T-helper 22 cell (primary cell): ENCODE measurements at regions not wholly inside any gene's neighbourhood (a gene's known extent, or its start where the extent isn't known, plus 50 kb on each side); places are given as distances from the start of the nearest gene placed in this dataset.

ENCODE experiments used
- DNase-seq: peaks from one replicate; pipeline ENCODE4 v3.0.0-alpha.2; 2020; ENCODE audit warnings: low read depth

DNA sequence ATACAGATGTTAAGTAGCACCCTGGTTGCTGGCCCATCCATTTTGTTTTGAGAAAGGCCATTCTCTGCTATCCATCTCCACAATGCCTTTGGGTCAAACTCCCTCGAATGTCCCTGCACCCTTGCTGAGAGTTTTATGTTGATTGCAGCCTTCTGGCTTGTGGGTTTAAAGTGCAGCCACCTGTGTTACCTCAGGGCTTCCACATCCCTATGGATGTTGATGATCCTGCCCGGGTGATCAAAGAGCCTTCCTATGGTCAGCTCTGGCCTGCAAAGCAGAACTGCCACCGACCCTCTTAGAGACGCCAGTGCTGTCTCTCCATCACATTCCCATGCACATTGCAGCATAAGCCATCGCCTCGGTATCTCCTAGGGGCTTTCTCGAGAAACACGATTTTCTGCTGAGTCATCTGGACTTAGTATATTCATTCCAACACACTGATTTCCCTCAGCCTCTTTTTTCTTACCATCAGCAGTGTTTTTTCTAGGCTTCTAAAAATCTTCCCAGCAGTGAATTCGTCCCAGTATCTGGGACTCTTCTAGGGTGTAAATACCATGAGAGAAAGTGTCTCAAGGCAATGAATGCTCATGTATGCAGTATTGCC, 585.7 kb upstream of the TMEM132C start:
- no peak for DNase-seq

DNA sequence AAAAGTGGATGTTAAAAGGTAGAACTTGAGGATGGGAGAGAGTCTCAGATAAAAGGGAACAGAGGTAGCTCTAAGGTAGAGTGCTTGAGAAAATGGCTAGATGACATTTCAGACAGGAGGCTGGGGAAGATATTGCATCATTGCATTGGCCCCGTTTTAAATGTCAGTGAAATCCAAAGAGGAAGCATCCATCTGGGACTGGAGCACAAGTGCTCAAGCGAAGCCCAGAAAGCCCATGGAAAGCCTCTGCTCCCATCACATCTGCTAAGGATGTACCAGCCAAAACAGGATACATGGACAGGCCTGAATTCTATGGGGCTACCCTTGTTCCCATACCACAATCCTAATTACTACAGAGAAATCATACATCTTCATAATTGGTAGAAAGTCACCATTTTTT, 581.5 kb upstream of the TMEM132C start:
- no peak for DNase-seq

DNA sequence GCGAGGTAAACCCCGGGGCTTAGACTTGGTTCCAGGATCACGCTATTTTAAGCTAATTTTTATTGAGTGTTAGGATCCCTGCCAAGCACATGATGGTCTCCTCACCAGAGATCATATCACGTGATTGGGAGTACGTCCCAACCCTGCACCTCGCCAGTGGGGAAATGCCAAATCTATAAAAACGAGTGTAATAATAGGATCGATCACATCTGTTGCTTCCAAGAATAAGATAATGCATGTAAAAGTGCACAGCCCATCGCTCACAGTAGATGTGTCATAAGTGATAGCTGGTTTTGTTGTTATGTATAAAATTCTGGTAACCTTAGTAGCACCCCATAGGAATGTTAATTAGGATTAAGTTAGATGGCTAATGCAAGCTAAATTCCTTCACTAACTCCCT, 581.0 kb upstream of the TMEM132C start:
- no peak for DNase-seq

DNA sequence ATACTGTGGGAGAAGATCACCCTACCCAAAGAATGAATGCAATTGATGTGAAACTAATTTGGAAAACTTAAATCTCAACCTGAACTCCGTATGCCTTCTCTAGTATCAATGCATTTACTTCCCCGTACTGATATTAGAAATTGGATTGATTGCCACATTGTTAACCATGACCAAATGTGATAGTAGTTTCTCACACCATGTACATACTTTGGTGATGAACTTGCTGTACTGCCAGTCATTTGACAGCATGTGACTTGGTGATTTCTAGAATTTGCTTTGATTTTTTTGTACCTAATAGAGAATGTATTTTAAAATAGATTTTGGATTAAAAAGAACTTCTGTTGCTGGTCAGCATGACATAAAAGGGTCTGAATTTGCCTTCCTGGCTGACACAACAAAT, 579.8 kb upstream of the TMEM132C start:
- DNase-seq: no peak

DNA sequence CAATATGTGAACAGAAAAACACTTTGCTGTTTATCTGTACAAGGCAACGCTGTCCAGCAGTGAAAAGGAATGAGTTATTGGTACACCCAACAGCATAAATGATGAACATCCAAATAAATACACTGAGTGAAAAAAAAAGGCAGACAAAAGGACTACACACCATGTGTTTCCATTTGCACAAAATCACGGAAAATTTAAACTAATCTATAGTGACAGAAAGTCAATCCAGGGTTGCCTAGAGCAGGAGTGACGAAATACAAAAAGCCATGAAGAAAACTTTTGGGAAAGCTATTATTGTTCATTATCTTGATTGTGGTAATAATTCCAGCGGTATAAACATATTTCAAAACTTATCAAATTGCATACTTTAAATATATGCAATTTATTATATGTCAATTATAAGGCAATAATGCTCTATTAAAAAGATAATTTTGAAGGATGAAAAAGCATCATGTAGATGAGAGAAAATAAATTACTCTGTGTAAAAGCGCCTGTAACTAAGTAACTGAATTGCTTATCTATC, 578.0 kb upstream of the TMEM132C start:
- DNase-seq: no peak

DNA sequence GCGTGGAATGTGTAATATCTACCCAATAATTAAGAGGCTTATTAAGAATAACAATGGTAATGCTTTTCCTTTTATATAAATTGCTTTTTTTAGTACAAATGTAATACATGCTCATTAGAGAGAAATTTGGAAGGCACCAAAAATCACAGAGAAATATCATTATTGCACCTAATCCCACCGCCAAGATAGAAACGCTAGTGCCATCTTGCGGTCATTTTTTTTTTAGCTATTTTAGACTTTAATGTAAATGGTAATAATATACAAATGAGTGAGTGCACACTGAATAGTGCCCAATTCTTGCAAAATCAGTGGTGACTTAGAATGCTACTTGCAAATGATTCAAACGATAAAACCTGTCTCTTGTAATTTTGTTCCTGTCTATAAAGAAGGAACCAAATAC, 576.8 kb upstream of the TMEM132C start:
- no peak for DNase-seq

DNA sequence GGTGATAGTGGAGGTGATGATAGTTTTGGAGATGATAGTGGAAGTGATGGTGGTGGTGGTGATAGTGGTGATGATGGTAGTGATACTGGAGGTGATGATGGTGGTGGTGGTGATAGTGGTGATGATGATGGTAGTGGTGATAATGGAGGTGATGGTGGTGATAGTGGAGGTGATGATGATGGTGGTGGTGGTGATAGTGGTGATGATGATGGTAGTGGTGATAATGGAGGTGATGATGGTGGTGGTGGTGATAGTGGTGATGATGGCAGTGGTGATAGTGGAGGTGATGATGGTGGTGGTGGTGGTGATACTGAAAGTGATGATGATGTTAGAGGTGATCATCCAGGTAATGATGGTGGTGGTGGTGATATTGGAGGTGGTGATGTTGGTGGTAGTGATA, 570.0 kb upstream of the TMEM132C start:
- no peak for DNase-seq

DNA sequence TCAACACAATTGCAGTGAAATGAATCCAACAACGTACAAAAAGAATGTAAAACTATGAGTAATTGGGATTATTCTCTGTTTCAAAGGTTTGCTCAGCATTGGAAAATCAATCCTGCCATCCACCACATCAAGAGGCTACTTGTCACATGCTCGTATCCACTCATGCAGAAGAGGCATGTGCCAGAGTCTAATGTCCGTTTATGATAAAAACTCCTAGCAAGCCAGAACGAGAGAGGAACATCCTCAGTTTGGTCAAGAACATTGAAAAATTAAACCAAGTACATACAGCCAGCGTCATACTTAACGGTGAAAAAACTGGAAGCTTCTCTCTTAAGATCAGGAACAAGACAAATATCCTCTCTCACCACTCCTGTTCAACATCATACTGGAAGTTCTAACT, 563.9 kb upstream of the TMEM132C start:
- no peak for DNase-seq

DNA sequence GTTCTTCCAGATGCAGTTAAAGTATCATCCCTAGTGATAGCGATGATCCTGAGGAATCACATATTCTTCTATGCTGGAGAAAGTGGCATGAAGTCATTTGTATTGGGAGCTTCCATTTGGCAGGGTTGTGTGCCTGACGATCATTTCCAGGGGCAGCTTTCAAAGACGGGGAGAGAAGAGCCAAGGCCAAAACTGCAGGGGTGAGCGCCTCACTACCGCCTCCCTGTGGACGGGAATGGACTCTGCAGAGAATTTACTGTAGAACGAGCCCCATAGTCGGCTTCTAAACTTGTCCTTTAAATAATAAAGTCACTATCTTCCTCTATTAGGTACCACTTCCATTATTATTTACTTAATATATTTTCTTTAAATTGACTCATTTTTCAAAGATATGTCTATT, 555.9 kb upstream of the TMEM132C start:
- DNase-seq: no peak

DNA sequence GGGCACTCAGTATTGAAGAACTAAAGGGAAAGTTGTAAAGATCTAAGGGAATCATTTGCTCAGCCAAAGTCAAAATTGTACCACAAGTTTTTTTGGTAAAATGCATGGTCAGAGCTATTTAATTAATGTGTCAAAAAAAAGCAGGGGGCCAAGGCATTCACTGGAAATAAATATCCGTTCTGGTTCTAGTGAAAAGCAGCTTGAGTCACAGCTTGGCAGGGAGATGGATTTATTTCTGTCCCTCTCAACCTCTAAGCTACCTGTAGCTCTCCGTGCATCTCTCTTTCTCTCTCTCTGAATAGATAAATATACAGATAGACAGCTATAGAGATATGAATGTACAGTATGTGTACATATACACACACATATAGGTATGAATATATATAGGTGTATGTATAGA, 554.4 kb upstream of the TMEM132C start:
- DNase-seq: no peak

DNA sequence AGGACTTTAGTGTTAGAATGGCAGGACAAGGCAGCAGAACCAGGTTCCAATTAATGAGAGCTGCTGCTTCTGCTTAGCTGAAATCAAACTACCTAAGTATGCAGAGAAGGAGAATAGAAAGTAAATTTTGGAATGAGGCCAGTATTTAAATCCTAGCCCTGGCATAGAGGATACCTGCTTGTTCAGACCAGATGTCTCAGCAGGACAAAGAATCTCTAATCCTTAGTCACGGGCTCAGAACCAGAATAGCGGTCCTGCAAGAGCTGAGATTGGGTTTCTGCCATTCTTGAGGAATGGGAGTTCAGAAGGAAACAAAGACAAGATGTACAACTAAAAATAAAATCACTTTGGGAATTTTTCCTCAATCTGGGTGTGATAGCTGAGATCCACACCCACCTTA, 550.8 kb upstream of the TMEM132C start:
- no peak for DNase-seq

DNA sequence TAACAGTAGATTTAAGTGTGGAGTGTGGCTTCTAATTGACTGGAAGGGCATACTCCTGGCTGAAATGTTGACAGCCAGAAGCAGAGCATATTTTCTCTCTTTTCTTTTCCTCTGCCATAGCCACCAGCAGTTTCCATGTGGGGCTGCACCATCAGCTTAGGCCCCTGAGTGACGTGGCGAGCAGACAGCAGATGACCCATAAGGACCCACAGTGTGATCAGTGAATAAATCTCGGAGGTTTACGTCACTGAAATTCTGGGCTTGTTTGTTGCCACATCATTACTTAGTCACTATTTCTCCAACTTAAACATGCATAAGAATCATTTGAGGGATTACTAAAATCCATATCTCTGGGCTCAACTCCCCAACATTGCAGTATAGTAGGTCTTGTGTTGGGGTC, 549.7 kb upstream of the TMEM132C start:
- DNase-seq: no peak

DNA sequence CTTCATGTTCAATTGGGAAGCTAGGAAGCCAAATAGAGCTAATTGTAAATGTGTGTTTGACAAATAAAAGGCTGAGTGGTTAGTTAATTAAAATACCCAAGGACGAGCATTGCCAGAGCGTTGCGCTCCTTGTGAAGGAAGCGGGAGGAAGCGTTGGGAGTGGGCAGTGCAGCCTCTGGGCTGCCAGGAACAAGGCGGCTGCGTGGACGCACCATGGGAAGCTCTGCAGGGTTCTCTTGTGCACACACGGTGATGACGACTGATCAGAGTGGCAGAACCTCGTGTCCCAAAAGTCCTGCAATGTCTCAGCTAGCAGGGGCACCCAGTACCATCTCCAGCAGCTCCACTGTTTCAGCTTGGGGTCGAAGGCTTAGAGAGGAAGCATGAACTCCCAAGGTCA, 546.6 kb upstream of the TMEM132C start:
- no peak for DNase-seq

DNA sequence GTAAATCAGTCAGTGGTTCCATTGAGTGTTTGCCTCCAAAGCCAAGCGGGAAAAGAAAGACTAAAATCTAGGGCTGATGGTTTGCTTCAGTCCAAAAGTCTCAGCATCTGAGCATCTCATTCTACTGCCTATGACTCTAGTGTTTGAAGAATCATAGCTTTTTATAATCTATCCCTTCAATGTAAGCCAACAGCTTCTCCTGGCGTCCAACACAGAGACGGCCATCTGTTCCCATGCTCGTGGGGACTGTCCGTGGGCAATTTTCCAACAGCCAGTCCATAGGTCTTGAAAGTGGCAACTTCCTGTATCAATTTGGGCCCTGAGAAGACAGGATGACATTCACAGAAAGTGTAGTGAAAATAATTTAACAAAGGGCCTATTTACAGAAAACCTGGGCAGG, 544.4 kb upstream of the TMEM132C start:
- no peak for DNase-seq

DNA sequence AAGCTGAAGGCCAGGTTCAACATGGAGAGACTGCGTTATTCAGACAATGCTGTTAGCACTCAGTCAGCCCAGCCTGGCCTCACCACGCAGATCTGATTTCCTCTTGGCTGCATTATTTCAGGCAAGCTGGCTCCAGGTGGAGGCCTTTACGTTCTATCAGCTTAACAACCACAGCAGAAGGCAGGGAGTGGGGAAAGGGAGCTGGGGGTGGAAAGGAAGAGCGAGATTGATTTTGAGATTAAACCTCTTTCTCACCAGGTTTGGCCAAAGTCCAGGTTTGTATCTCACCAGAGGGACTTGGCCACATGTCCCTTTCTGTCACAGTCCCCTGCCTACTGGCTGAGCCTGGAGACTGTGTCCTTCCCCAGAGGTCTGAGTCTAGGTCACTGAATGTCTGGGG, 543.7 kb upstream of the TMEM132C start:
- DNase-seq: no peak

DNA sequence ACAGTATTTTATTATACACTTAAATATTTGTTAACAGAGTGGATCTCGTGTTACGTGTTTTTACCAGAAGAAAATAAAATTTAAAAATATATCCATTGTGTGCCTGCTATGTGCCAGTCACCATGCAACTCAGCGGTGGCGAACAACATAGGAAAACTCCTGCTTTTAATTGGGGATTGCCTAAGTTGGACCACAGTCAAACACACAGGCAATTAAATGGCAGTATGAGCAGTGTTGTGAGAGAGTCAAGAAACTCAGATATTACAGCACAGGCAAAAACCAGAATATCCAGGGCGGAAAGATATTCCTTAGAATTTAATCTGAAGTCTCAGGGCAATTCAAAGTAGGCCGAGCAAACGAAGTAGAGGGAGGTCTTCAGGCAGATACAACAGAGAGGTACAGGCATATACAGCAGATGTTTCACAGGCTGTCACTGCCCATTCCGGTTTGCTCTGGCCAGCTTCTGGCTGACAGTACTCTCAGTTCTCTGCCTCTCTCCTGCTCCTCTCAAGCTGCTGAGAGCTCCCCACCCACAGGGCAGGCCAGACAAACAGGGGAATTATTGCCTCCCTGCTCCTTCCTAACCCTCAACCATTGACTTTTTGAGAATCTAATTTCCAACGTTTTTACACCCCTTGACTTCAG, 540.2 kb upstream of the TMEM132C start:
- DNase-seq: no peak

DNA sequence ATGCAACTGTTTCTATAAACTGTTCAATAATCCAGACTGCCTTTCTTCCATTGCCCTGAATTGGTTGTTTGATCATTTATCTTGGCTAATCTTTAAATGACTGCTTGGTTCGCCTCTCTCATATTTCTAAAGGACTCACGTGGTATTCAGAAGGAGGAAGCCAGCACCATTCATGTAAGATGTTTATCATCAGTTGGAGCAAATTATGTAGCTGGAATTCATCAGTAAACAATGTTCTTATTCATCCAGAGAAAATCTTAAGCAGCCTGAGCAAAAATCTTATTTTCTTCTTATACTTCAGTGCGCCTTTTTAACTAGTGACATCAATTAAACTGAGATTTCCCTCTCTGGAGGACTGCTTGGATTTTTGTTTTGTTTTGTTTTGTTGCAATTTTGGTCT, 538.7 kb upstream of the TMEM132C start:
- DNase-seq: no peak

DNA sequence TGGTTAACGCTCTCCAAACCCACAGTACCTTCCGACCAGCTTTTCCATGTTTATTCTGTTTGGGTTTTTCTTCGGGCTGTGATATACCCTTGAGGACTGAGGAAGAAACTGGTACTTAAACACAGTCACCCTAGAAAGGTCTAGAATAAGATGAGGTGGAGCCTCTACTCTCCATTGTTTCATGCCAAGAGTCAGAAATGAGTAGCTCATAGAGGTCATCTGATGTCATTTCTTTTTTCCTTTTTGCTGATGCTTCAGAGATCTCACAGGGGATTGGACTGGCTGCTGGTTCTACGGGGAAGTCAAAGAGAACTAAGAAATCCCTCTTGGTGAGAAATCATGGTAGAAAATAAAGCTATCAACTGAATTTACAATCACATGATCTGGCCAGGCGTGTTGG, 538.2 kb upstream of the TMEM132C start:
- no peak for DNase-seq

DNA sequence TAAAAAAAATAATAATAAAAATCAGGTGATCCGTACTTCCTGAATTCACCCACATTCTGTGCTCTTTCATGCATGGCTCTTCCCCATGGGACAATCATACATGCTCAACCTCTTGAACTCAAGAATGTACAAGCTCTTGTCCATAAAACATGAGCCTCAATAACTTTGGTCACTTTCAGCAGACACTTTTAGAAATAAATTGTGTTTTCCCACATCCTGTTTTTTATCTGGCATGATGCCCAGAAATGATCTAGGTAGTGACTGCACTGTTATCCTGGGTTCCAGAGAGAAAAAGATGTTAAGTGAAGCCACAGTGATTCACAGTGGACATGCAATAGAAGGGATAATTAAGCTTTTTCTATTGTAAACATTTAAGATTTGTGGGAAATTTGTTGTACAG, 537.6 kb upstream of the TMEM132C start:
- no peak for DNase-seq

DNA sequence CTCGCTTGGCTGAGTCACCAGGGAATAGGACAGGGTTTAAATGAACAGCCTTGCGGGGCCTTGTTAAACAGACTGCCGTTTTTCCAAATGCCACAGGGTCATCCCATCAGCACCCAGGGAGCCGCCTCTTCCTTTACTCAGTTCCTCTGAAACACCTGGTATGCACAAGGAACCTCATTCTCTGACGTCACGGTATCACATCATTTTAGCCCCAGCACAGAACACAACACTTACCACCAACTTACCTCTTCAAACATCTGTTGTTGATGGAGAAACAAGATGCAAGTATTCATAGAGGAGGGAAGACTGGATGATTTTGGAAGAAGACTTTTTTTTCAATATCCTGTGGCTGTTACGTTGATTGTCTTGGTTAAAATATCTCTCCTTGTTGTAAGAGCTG, 535.3 kb upstream of the TMEM132C start:
- DNase-seq: no peak

DNA sequence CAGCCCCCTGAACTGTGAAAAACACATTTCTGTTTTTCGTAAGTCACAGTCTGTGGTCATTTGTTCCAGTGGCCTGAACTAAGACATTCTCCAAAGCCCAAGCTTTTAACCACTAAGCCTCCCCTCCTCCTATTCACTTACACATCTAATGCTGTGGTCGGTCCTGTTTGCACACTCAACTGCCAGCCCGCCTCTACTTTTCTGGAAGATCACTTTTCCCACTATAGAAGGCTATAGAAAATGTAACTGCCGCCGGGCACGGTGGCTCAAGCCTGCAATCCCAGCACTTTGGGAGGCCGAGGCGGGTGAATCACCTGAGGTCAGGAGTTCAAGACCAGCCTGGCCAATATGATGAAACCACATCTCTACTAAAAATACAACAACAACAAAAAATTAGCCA, 524.7 kb upstream of the TMEM132C start:
- no peak for DNase-seq

DNA sequence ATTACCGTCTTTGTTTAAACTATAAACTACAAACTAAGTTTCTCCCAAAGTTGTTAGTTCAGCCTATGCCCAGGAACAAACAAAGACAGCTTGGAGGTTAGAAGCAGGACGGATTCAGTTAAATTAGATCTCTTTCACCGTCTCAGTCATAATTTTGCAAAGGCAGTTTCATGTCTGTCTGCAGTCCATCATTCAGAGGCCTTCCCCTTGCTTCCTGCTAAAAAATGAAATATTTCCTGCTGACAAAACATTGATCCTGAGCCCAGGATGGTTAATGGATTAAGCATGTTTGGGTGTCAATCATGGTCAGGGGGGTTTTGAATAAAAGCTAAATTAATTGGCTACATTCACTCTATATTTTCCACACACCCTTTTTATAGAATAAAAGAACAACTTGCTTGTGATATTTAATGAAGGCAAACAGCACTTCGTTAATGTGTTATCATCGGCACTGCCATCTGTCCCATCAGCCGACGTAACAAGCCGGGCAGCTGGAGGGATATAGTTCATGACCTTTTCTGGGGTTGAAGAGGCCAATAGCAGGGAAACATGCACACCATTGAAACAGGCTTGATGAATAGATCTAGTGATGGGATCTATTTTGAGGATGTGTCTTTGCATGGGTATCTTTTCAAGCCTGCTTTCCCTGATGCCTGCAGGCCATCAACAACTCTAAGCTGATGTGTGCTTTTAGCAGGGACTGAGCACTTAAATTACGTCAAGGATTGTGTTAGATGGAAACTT, 521.3 kb upstream of the TMEM132C start:
- DNase-seq: no peak

DNA sequence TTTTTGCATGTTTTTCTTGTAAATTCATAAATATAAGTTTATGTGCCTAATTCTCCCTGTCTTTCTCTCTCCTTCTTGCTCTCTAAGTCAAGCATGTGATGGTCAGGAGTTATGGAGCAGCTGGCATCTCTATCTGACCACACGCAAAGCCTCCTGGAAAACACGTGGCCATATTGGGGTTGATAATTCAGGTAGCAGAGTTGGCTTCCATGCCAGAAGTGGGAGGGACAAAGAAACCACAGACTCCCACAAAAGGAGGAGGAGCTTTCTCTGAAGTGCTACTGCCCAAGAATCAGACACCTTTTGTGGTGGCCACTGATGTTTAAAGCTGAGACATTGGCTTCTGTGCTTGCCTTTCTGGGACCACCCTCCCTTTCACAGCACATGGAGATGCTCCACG, 517.6 kb upstream of the TMEM132C start:
- DNase-seq: no peak
